ENCODE measurements at regions not wholly inside any gene's neighbourhood (a gene's known extent, or its start where the extent isn't known, plus 50 kb on each side); places are given as distances from the start of the nearest gene placed in this dataset.

- ChIA-PET CTCF (no interaction called here), POLR2A (no interaction called here)
- ATAC-seq: no peak
- TF ChIP-seq KAT7 (CRISPR knock-in tag; IDR thresholded peaks at IDR 0.05; ENCODE audit: borderline replicate concordance) (no peak), AR (CRISPR knock-in tag; IDR thresholded peaks at IDR 0.05) (no peak), CREB1 (CRISPR knock-in tag; IDR thresholded peaks at IDR 0.05) (no peak), PRDM15 (CRISPR knock-in tag; IDR thresholded peaks at IDR 0.05) (no peak), NR2C2 (CRISPR knock-in tag; IDR thresholded peaks at IDR 0.05) (no peak), ZNF532 (CRISPR knock-in tag; IDR thresholded peaks at IDR 0.05; ENCODE audit: borderline replicate concordance) (no peak), USF2 (CRISPR knock-in tag; IDR thresholded peaks at IDR 0.05) (no peak), E2F4 (CRISPR knock-in tag; IDR thresholded peaks at IDR 0.05; ENCODE audit: borderline replicate concordance, low read depth) (no peak), ZNF512 (CRISPR knock-in tag; IDR thresholded peaks at IDR 0.05; ENCODE audit: borderline replicate concordance) (no peak), E2F1 (CRISPR knock-in tag; IDR thresholded peaks at IDR 0.05) (no peak)
- Mint-ChIP-seq H3K9me3 (peaks cover 13% of the 10 kb centered on the region), H3K27me3 (ENCODE audit: low read depth) (no peaks in the 10 kb centered on the region), H3K27ac (no peak overlapping the region), H3K4me1 (no peaks in the 10 kb centered on the region), H3K36me3 (0 out of 2 replicates have a peak, but pooled peaks cover 4% of the 10 kb centered on the region), H3K4me3 (no peak overlapping the region)
- DNase-seq (ENCODE audit: low spot score): no peak
Measured at GRCh38 chrX:35622601-35623000, 175.5 kb upstream of the MAGEB16 start.
